Loucy (cell line): ENCODE measurements at regions not wholly inside any gene's neighbourhood (a gene's known extent, or its start where the extent isn't known, plus 50 kb on each side); places are given as distances from the start of the nearest gene placed in this dataset.

Source experiments
- CTCF ChIP-seq: fragments of 200-600 bp; sonication (generic); conservative IDR thresholded peaks from 2 replicates; pipeline ENCODE4 v1.5.1; 2014; ENCODE audit warnings: mild to moderate bottlenecking, antibody characterized with exemption, low read length
- EZH2phosphoT487 ChIP-seq: fragments of 200-600 bp; IDR thresholded peaks from 2 replicates; pipeline ENCODE4 v1.6.1; 2018; ENCODE audit warnings: antibody characterized with exemption, mild to moderate bottlenecking, moderate library complexity, borderline replicate concordance

GRCh38 chr6:41439524-41440418 is 104.4 kb downstream of the NCR2 start:
- TF ChIP-seq CTCF (no peak), EZH2phosphoT487 (no peak)
